ENCODE measurements at regions not wholly inside any gene's neighbourhood (a gene's known extent, or its start where the extent isn't known, plus 50 kb on each side); places are given as distances from the start of the nearest gene placed in this dataset.

GRCh38 chr18:45522371-45522770, 92.9 kb upstream of the SLC14A2 start:
- Histone ChIP-seq H3K27me3 (ENCODE audit: control insufficient read depth in 2 of 2, insufficient read depth in 2 of 2, low read length in 2 of 2) (no peaks in the 10 kb centered on the region), H2AFZ (ENCODE audit: insufficient read depth, low read depth, low read length, poor library complexity, severe bottlenecking) (no peak overlapping the region), H3K4me2 (replicated peaks; ENCODE audit: extremely low read depth, low read length, poor library complexity, severe bottlenecking) (no peak overlapping the region), H3K4me3 (replicated peaks in 1 of 3; ENCODE audit: low read depth in 2 of 3, low read length in 3 of 3) (no peak overlapping the region), H3K9me3 (replicated peaks in 1 of 2; ENCODE audit: control insufficient read depth in 1 of 2, insufficient read depth in 1 of 2, low read length in 2 of 2) (no peaks in the 10 kb centered on the region), H3K27ac (ENCODE audit: low read depth in 1 of 2, low read length in 2 of 2) (no peak overlapping the region), H3K4me1 (ENCODE audit: control insufficient read depth in 1 of 2, insufficient read depth in 2 of 2, low read length in 2 of 2) (no peaks in the 10 kb centered on the region), H4K20me1 (ENCODE audit: insufficient read depth, low read length) (no peaks in the 10 kb centered on the region), H3K36me3 (replicated peaks in 1 of 2; ENCODE audit: control insufficient read depth in 1 of 2, insufficient read depth in 2 of 2, low read length in 2 of 2) (no peaks in the 10 kb centered on the region), H3K9ac (ENCODE audit: insufficient read depth, low read length, poor library complexity, severe bottlenecking) (no peak overlapping the region), H3K79me2 (ENCODE audit: insufficient read depth, low read length) (no peaks in the 10 kb centered on the region)
- peaks cover 0 to 2% (median 0%) of the 10 kb centered on the region in 3 donors for H3K27me3 Mint-ChIP-seq (ENCODE audit: low read depth in 3 of 3)
- TF ChIP-seq, protein P1, sequence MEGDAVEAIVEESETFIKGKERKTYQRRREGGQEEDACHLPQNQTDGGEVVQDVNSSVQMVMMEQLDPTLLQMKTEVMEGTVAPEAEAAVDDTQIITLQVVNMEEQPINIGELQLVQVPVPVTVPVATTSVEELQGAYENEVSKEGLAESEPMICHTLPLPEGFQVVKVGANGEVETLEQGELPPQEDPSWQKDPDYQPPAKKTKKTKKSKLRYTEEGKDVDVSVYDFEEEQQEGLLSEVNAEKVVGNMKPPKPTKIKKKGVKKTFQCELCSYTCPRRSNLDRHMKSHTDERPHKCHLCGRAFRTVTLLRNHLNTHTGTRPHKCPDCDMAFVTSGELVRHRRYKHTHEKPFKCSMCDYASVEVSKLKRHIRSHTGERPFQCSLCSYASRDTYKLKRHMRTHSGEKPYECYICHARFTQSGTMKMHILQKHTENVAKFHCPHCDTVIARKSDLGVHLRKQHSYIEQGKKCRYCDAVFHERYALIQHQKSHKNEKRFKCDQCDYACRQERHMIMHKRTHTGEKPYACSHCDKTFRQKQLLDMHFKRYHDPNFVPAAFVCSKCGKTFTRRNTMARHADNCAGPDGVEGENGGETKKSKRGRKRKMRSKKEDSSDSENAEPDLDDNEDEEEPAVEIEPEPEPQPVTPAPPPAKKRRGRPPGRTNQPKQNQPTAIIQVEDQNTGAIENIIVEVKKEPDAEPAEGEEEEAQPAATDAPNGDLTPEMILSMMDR (IDR thresholded peaks at IDR 0.05): no peak
- no peak overlapping the region for H3K27ac Mint-ChIP-seq
- no peak overlapping the region for H3K4me3 Mint-ChIP-seq
- DNase-seq: no peak
- H3K9me3 Mint-ChIP-seq: no peaks in the 10 kb centered on the region
- intact Hi-C loops (cut with micrococcal nuclease): no loop called here
- no peaks in the 10 kb centered on the region for H3K36me3 Mint-ChIP-seq
- no peaks in the 10 kb centered on the region for H3K4me1 Mint-ChIP-seq
- 96% methylated on average over 4 of the region's 8 CpGs for WGBS (ENCODE audit: insufficient coverage)

DNA sequence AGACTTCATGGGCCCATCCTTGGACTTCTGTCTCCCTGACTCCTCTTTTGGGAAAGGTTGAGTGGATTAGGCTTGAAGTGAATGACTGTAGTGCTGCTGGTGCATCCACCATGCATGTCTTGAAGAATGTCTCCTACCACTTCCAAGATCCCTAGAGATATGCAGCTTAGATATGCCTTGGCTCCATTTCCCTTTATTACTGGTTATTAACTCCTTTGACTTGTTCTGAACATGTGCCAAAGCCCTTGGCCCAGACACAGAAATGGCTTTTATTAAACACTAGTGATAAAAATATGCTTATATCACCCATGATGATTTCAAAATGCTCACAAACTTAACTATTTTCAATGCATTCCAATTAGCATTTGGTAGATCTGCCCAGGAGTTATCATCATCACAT, 90.0 kb upstream of the SLC14A2 start:
- intact Hi-C loops (cut with micrococcal nuclease): no loop called here
- Histone ChIP-seq H3K27me3 (ENCODE audit: control insufficient read depth in 2 of 2, insufficient read depth in 2 of 2, low read length in 2 of 2) (no peaks in the 10 kb centered on the region), H3K9me3 (replicated peaks in 1 of 2; ENCODE audit: control insufficient read depth in 1 of 2, insufficient read depth in 1 of 2, low read length in 2 of 2) (no peaks in the 10 kb centered on the region), H4K20me1 (ENCODE audit: insufficient read depth, low read length) (no peaks in the 10 kb centered on the region), H3K4me2 (replicated peaks; ENCODE audit: extremely low read depth, low read length, poor library complexity, severe bottlenecking) (no peak overlapping the region), H2AFZ (ENCODE audit: insufficient read depth, low read depth, low read length, poor library complexity, severe bottlenecking) (no peak overlapping the region), H3K36me3 (replicated peaks in 1 of 2; ENCODE audit: control insufficient read depth in 1 of 2, insufficient read depth in 2 of 2, low read length in 2 of 2) (no peaks in the 10 kb centered on the region), H3K27ac (ENCODE audit: low read depth in 1 of 2, low read length in 2 of 2) (no peak overlapping the region), H3K4me1 (ENCODE audit: control insufficient read depth in 1 of 2, insufficient read depth in 2 of 2, low read length in 2 of 2) (no peaks in the 10 kb centered on the region), H3K4me3 (replicated peaks in 1 of 3; ENCODE audit: low read depth in 2 of 3, low read length in 3 of 3) (no peak overlapping the region), H3K9ac (ENCODE audit: insufficient read depth, low read length, poor library complexity, severe bottlenecking) (no peak overlapping the region), H3K79me2 (ENCODE audit: insufficient read depth, low read length) (no peaks in the 10 kb centered on the region)
- Mint-ChIP-seq H3K4me3 (no peak overlapping the region), H3K4me1 (no peaks in the 10 kb centered on the region), H3K36me3 (no peaks in the 10 kb centered on the region), H3K27ac (no peak overlapping the region), H3K27me3 (ENCODE audit: low read depth in 3 of 3) (peaks cover 0 to 2% (median 0%) of the 10 kb centered on the region in 3 donors), H3K9me3 (peaks cover 0 to 2% (median 0%) of the 10 kb centered on the region in 7 donors)
- DNase-seq: no peak
- TF ChIP-seq, protein P1 (IDR thresholded peaks at IDR 0.05): no peak
